Gastrocnemius medialis (tissue), 4 donors: ENCODE measurements at regions not wholly inside any gene's neighbourhood (a gene's known extent, or its start where the extent isn't known, plus 50 kb on each side); places are given as distances from the start of the nearest gene placed in this dataset.
A peak's percentile ranks its signal among the peaks of the same experiment; 100 is the strongest.

Experiments
- ATAC-seq, 2 donors: fragments of 150-250 bp; one replicate each; pipeline ENCODE4 v1.9.1; 2016
- DNase-seq, 2 donors: peaks; one replicate each; pipeline ENCODE4 v3.0.0-alpha.2; 2019
- H3K27ac ChIP-seq, 4 donors: fragments of 200-600 bp; sonication (generic); 1 replicate in 1 of 4; 2 replicates in 3 of 4; pipeline ENCODE4 v1.5.1; 2016 to 2018; ENCODE audit warnings: mild to moderate bottlenecking in 2 of 4, moderate library complexity in 1 of 4
- H3K27me3 ChIP-seq, 3 donors: fragments of 200-600 bp; sonication (generic) in 2 of 3; 1 replicate in 1 of 3; 2 replicates in 2 of 3; pipeline versions ENCODE4 v1.5.1 to v1.6.0; 2016 to 2019; ENCODE audit warnings: mild to moderate bottlenecking in 1 of 3, moderate library complexity in 1 of 3
- H3K36me3 ChIP-seq, 2 donors: fragments of 200-600 bp; sonication (generic) in 1 of 2; one replicate each; pipeline ENCODE4 v1.5.1; 2017 to 2018
- H3K4me1 ChIP-seq, 2 donors: fragments of 200-600 bp; sonication (generic) in 1 of 2; one replicate each; pipeline ENCODE4 v1.5.1; 2016 to 2017; ENCODE audit warnings: mild to moderate bottlenecking in 2 of 2
- H3K4me3 ChIP-seq, 4 donors: fragments of 200-600 bp; sonication (generic) in 3 of 4; 1 replicate in 1 of 4; 2 replicates in 3 of 4; pipeline ENCODE4 v1.5.1; 2016 to 2019; ENCODE audit warnings: mild to moderate bottlenecking in 2 of 4
- H3K9me3 ChIP-seq, 3 donors: fragments of 200-600 bp; sonication (generic) in 2 of 3; 1 replicate in 1 of 3; 2 replicates in 2 of 3; pipeline ENCODE4 v1.5.1; 2016 to 2019
- CTCF ChIP-seq, 5 experiments: fragments of 450-650 bp in 3 of 5; fragments of 200-600 bp in 2 of 5; sonication (generic) in 2 of 5; IDR thresholded peaks in 4 of 5; conservative IDR thresholded peaks in 1 of 5; 1 replicate in 4 of 5; 2 replicates in 1 of 5; pipeline ENCODE4 v1.5.1; 2016 to 2019; ENCODE audit warnings: antibody characterized with exemption in 5 of 5, mild to moderate bottlenecking in 3 of 5, moderate library complexity in 3 of 5
- POLR2A ChIP-seq, 2 donors: fragments of 450-650 bp; IDR thresholded peaks; one replicate each; pipeline ENCODE4 v1.6.1; 2017; ENCODE audit warnings: antibody characterized with exemption in 2 of 2, mild to moderate bottlenecking in 2 of 2, moderate library complexity in 2 of 2
- in situ Hi-C, 4 donors: fragments of 200-750 bp; cut with MboI; loops; one replicate each; pipeline versions ENCODE4 v1.15.0 to v1.8.0; 2017; ENCODE audit warnings: low sequenced_read_pairs in 4 of 4
- intact Hi-C: fragments of 100-400 bp; cut with DNase I; formaldehyde crosslinking; loops from one replicate; pipeline ENCODE4 v1.15.1; 2023; ENCODE audit warnings: low total_unique reads

- Histone ChIP-seq H3K36me3 (no peaks in the 10 kb centered on the region), H3K27me3 (no peaks in the 10 kb centered on the region), H3K27ac (no peak overlapping the region), H3K9me3 (no peaks in the 10 kb centered on the region), H3K4me3 (no peak overlapping the region), H3K4me1 (no peaks in the 10 kb centered on the region)
- in situ Hi-C loops (no loop called here), intact Hi-C loops (no loop called here)
- TF ChIP-seq CTCF (IDR thresholded peaks at IDR 0.05 in 4 of 5, conservative IDR thresholded peaks at IDR 0.05 in 1 of 5) (no peak), POLR2A (IDR thresholded peaks at IDR 0.05) (no peak)
- ATAC-seq = no peak
- no peak for DNase-seq
These were observed 216.1 kb downstream of the BMP4 start for GRCh38 chr14:53740570-53740969.

GRCh38 chr14:53735916-53736315 is 220.7 kb downstream of the BMP4 start:
- Histone ChIP-seq H3K4me1 (no peaks in the 10 kb centered on the region), H3K27ac (no peak overlapping the region), H3K36me3 (no peaks in the 10 kb centered on the region), H3K9me3 (no peaks in the 10 kb centered on the region), H3K4me3 (no peak overlapping the region), H3K27me3 (no peaks in the 10 kb centered on the region)
- ATAC-seq (no peak), DNase-seq (no peak)
- in situ Hi-C loops (no loop called here), intact Hi-C loops (no loop called here)
- TF ChIP-seq CTCF (IDR thresholded peaks at IDR 0.05 in 4 of 5, conservative IDR thresholded peaks at IDR 0.05 in 1 of 5) (no peak), POLR2A (IDR thresholded peaks at IDR 0.05) (no peak)

- ATAC-seq (no peak), DNase-seq (no peak)
- no peaks in the 10 kb centered on the region for H3K36me3 ChIP-seq
These were observed 233.4 kb downstream of the BMP4 start for GRCh38 chr14:53723221-53723620.

GRCh38 chr14:53719536-53719935 is 237.1 kb downstream of the BMP4 start:
- H3K4me1 ChIP-seq = peaks cover 6 to 8% of the 10 kb centered on the region in 2 donors
- TF ChIP-seq POLR2A (IDR thresholded peaks at IDR 0.05) (no peak), CTCF (IDR thresholded peaks at IDR 0.05 in 4 of 5, conservative IDR thresholded peaks at IDR 0.05 in 1 of 5) (no peak)
- intact Hi-C loops = loop anchor here (10.0 kb wide), 1 partner anchor 235 kb away; the partner anchor contains the start of gene BMP4
- no peaks in the 10 kb centered on the region for H3K27me3 ChIP-seq
- ATAC-seq = no peak
- no peak overlapping the region for H3K4me3 ChIP-seq
- in situ Hi-C loops = no loop called here
- no peaks in the 10 kb centered on the region for H3K36me3 ChIP-seq
- H3K27ac ChIP-seq = no peak overlapping the region
- no peaks in the 10 kb centered on the region for H3K9me3 ChIP-seq
- no peak for DNase-seq

More at GRCh38 chr14:53723221-53723620, 233.4 kb downstream of the BMP4 start:
- Histone ChIP-seq H3K27ac (no peak overlapping the region), H3K27me3 (no peaks in the 10 kb centered on the region), H3K4me3 (no peak overlapping the region), H3K4me1 (no peaks in the 10 kb centered on the region), H3K9me3 (no peaks in the 10 kb centered on the region)
- intact Hi-C loops (no loop called here), in situ Hi-C loops (no loop called here)
- TF ChIP-seq CTCF (IDR thresholded peaks at IDR 0.05 in 4 of 5, conservative IDR thresholded peaks at IDR 0.05 in 1 of 5) (no peak), POLR2A (IDR thresholded peaks at IDR 0.05) (no peak)

GRCh38 chr14:53716578-53716977 is 240.0 kb downstream of the BMP4 start:
- TF ChIP-seq POLR2A (IDR thresholded peaks at IDR 0.05) (no peak), CTCF (IDR thresholded peaks at IDR 0.05 in 4 of 5, conservative IDR thresholded peaks at IDR 0.05 in 1 of 5) (no peak)
- ATAC-seq = no peak
- peaks cover 6 to 8% of the 10 kb centered on the region in 2 donors for H3K4me1 ChIP-seq
- no peak for DNase-seq
- H3K4me3 ChIP-seq = no peak overlapping the region
- in situ Hi-C loops (no loop called here), intact Hi-C loops (loop anchor here (10.0 kb wide), 1 partner anchor 238 kb away; the partner anchor contains the start of gene BMP4)
- peak overlapping the region in 1 of 4 donors; percentile 11 for H3K27ac ChIP-seq
- no peaks in the 10 kb centered on the region for H3K9me3 ChIP-seq
- H3K27me3 ChIP-seq = no peaks in the 10 kb centered on the region
- no peaks in the 10 kb centered on the region for H3K36me3 ChIP-seq
